H1 (cell line): ENCODE measurements at regions not wholly inside any gene's neighbourhood (a gene's known extent, or its start where the extent isn't known, plus 50 kb on each side); places are given as distances from the start of the nearest gene placed in this dataset.

Experiments
- CTCF ChIA-PET: fragments of 300-600 bp; sonication (Branson Sonifier 250); formaldehyde crosslinking; loops from one replicate; lab custom pipeline; 2021; ENCODE audit not compliant: partially characterized antibody; lab: Charles Lee
- POLR2A ChIA-PET: fragments of 300-600 bp; sonication (Branson Sonifier 250); formaldehyde crosslinking; loops from one replicate; lab custom pipeline; 2021; ENCODE audit warnings: inconsistent platforms; ENCODE audit not compliant: partially characterized antibody; lab: Charles Lee
- DNase-seq, 2 experiments: peaks; one replicate each; pipeline versions ENCODE4 v3.0.0 to v3.0.0-alpha.2; 2010 to 2022; ENCODE audit warnings: low spot score in 2 of 2, low read depth in 1 of 2, mixed read lengths in 1 of 2
- FAIRE-seq: peaks from 2 replicates; lab custom pipeline; 2011; peaks lifted over from hg19 to GRCh38; lab: Jason Lieb, UNC
- H2AFZ ChIP-seq: 2 replicates; pipeline ENCODE4 v1.8.1; 2012; ENCODE audit warnings: low read length, inconsistent platforms
- H2AK5ac ChIP-seq: 2 replicates; pipeline ENCODE4 v1.6.1; 2013; ENCODE audit warnings: low read depth, low read length
- H2BK120ac ChIP-seq: replicated peaks from 2 replicates; pipeline ENCODE3; 2013; ENCODE audit warnings: low read depth, low read length, inconsistent platforms
- H2BK12ac ChIP-seq: 2 replicates; pipeline ENCODE4 v1.6.1; 2013; ENCODE audit warnings: low read depth, low read length
- H2BK15ac ChIP-seq: 2 replicates; pipeline ENCODE4 v1.6.1; 2013; ENCODE audit warnings: low read length
- H2BK20ac ChIP-seq: 2 replicates; pipeline ENCODE4 v1.6.1; 2013; ENCODE audit warnings: low read length
- H2BK5ac ChIP-seq: 2 replicates; pipeline ENCODE4 v1.6.1; 2013; ENCODE audit warnings: low read depth, low read length
- H3K14ac ChIP-seq: 2 replicates; pipeline ENCODE4 v1.6.1; 2013; ENCODE audit warnings: inconsistent platforms; ENCODE audit not compliant: insufficient read length
- H3K18ac ChIP-seq: 2 replicates; pipeline ENCODE4 v1.6.1; 2013; ENCODE audit warnings: low read length; ENCODE audit errors: extremely low read depth
- H3K23ac ChIP-seq: 2 replicates; pipeline ENCODE4 v1.6.1; 2013; ENCODE audit warnings: inconsistent platforms; ENCODE audit not compliant: insufficient read length
- H3K23me2 ChIP-seq: 2 replicates; pipeline ENCODE4 v1.6.1; 2013; ENCODE audit warnings: low read depth, low read length
- H3K27ac ChIP-seq: 2 replicates; pipeline ENCODE4 v1.6.1; 2011; ENCODE audit warnings: low read depth, low read length, inconsistent platforms
- H3K27me3 ChIP-seq, 4 experiments: replicated peaks in 1 of 4; 1 replicate in 1 of 4; 2 replicates in 3 of 4; pipeline versions ENCODE4 v1.6.1 to v1.8.1; 2011 to 2013; ENCODE audit warnings: low read length in 3 of 4, mild to moderate bottlenecking in 3 of 4, inconsistent platforms in 2 of 4, mixed read lengths in 2 of 4, moderate library complexity in 1 of 4; ENCODE audit not compliant: control insufficient read depth in 3 of 4, insufficient read depth in 3 of 4; ENCODE audit errors: extremely low read depth in 1 of 4
- H3K36me3 ChIP-seq, 4 experiments: 2 replicates each; pipeline versions ENCODE4 v1.6.1 to v1.8.1; 2011 to 2013; ENCODE audit warnings: mild to moderate bottlenecking in 4 of 4, low read length in 3 of 4, moderate library complexity in 2 of 4, control low read depth in 1 of 4, inconsistent platforms in 1 of 4; ENCODE audit not compliant: insufficient read depth in 4 of 4, control insufficient read depth in 2 of 4
- H3K4ac ChIP-seq: replicated peaks from 2 replicates; pipeline ENCODE3; 2013; ENCODE audit warnings: low read length, low read depth, mixed read lengths, inconsistent platforms; ENCODE audit not compliant: insufficient read length
- H3K4me1 ChIP-seq, 4 experiments: replicated peaks in 1 of 4; 1 replicate in 1 of 4; 2 replicates in 3 of 4; pipeline versions ENCODE4 v1.6.1 to v1.8.1; 2011 to 2013; ENCODE audit warnings: low read length in 3 of 4, inconsistent platforms in 2 of 4, mixed read lengths in 1 of 4; ENCODE audit not compliant: insufficient read depth in 4 of 4, control insufficient read depth in 3 of 4
- H3K4me2 ChIP-seq, 2 experiments: 2 replicates each; pipeline versions ENCODE4 v1.6.1 to v1.8.1; 2011 to 2013; ENCODE audit warnings: low read depth in 2 of 2, low read length in 2 of 2, control low read depth in 1 of 2, inconsistent platforms in 1 of 2, mild to moderate bottlenecking in 1 of 2; ENCODE audit not compliant: insufficient read depth in 1 of 2
- H3K4me3 ChIP-seq, 4 experiments: fragments of 200-600, 300-600 bp in 1 of 4; sonication (generic), shearing (Covaris generic), sonication (Bioruptor Twin) in 1 of 4; 2 replicates each; pipeline versions ENCODE4 v1.5.1 to v1.8.1; 2011 to 2016; ENCODE audit warnings: low read length in 4 of 4, low read depth in 3 of 4, control low read depth in 2 of 4, inconsistent platforms in 2 of 4, mild to moderate bottlenecking in 2 of 4, mixed read lengths in 1 of 4, moderate library complexity in 1 of 4; ENCODE audit not compliant: insufficient read depth in 2 of 4; ENCODE audit errors: extremely low read depth in 1 of 4
- H3K56ac ChIP-seq: replicated peaks from 2 replicates; pipeline ENCODE3; 2013; ENCODE audit warnings: low read depth, mild to moderate bottlenecking, mixed read lengths, low read length, inconsistent platforms; ENCODE audit not compliant: insufficient read length
- H3K79me1 ChIP-seq: 2 replicates; pipeline ENCODE4 v1.6.1; 2013; ENCODE audit warnings: low read depth, low read length, control low read depth
- H3K79me2 ChIP-seq, 2 experiments: 2 replicates each; pipeline versions ENCODE4 v1.6.1 to v1.8.1; 2012 to 2013; ENCODE audit warnings: low read length in 2 of 2, mild to moderate bottlenecking in 2 of 2, inconsistent platforms in 1 of 2; ENCODE audit not compliant: insufficient read depth in 2 of 2, control insufficient read depth in 1 of 2
- H3K9ac ChIP-seq, 4 experiments: replicated peaks in 1 of 4; 1 replicate in 1 of 4; 2 replicates in 3 of 4; pipeline versions ENCODE4 v1.6.1 to v1.8.1; 2011 to 2013; ENCODE audit warnings: low read depth in 3 of 4, low read length in 3 of 4, control low read depth in 2 of 4, mild to moderate bottlenecking in 2 of 4, moderate library complexity in 2 of 4, inconsistent platforms in 1 of 4; ENCODE audit errors: extremely low read depth in 1 of 4
- H3K9me3 ChIP-seq, 2 experiments: 2 replicates each; pipeline versions ENCODE4 v1.6.1 to v1.8.1; 2012 to 2013; ENCODE audit warnings: mild to moderate bottlenecking in 2 of 2, moderate library complexity in 2 of 2, control low read depth in 1 of 2, inconsistent platforms in 1 of 2, low read depth in 1 of 2, low read length in 1 of 2, mixed read lengths in 1 of 2; ENCODE audit not compliant: insufficient read depth in 2 of 2
- H4K20me1 ChIP-seq, 2 experiments: replicated peaks in 1 of 2; 2 replicates each; pipeline versions ENCODE3 to v1.8.1; 2011 to 2013; ENCODE audit warnings: inconsistent platforms in 2 of 2, low read length in 2 of 2, mild to moderate bottlenecking in 1 of 2; ENCODE audit not compliant: insufficient read depth in 2 of 2, control insufficient read depth in 1 of 2
- H4K5ac ChIP-seq: 2 replicates; pipeline ENCODE4 v1.6.1; 2013; ENCODE audit warnings: low read length, low read depth, mixed read lengths, inconsistent platforms; ENCODE audit not compliant: insufficient read length
- H4K8ac ChIP-seq: 2 replicates; pipeline ENCODE4 v1.8.0; 2013; ENCODE audit warnings: mild to moderate bottlenecking, moderate library complexity, low read length, inconsistent platforms; ENCODE audit not compliant: insufficient read depth; ENCODE audit errors: extremely low read depth
- H4K91ac ChIP-seq: replicated peaks from 2 replicates; pipeline ENCODE3; 2013; ENCODE audit warnings: low read length, mixed read lengths, inconsistent platforms; ENCODE audit not compliant: insufficient read length
- CBX8 ChIP-seq: fragments of 300-800, 300-1000 bp; sonication (generic); IDR thresholded peaks from 2 replicates; pipeline ENCODE4 v1.7.1; 2016; ENCODE audit warnings: low read depth, low read length, borderline replicate concordance
- CTCF ChIP-seq, 3 experiments: IDR thresholded peaks; 1 replicate in 2 of 3; 2 replicates in 1 of 3; pipeline versions ENCODE4 v1.5.1 to v1.6.1; 2011; ENCODE audit warnings: low read length in 3 of 3, mild to moderate bottlenecking in 3 of 3, inconsistent platforms in 2 of 3, low read depth in 1 of 3, moderate library complexity in 1 of 3; ENCODE audit not compliant: insufficient read depth in 1 of 3; ENCODE audit errors: control extremely low read depth in 1 of 3
- GABPA ChIP-seq: IDR thresholded peaks from 2 replicates; pipeline ENCODE4 v1.6.1; 2011; ENCODE audit warnings: mild to moderate bottlenecking, low read length, moderate library complexity, borderline replicate concordance; ENCODE audit not compliant: insufficient read depth
- NRF1 ChIP-seq: IDR thresholded peaks from 2 replicates; pipeline ENCODE4 v1.6.1; 2011; ENCODE audit warnings: mild to moderate bottlenecking, low read depth, low read length, improper control_type of control experiment
- RFX5 ChIP-seq: IDR thresholded peaks from 2 replicates; pipeline ENCODE4 v1.6.1; 2011; ENCODE audit warnings: low read depth, low read length, improper control_type of control experiment, borderline replicate concordance
- SP4 ChIP-seq: IDR thresholded peaks from 2 replicates; pipeline ENCODE4 v1.6.1; 2012; ENCODE audit warnings: low read length, inconsistent platforms
- SUZ12 ChIP-seq: fragments of 200-600 bp; sonication (generic); IDR thresholded peaks from 2 replicates; pipeline ENCODE4 v1.6.1; 2012; ENCODE audit warnings: mild to moderate bottlenecking, inconsistent platforms, low read length, moderate library complexity, mixed read lengths
- WGBS, 2 experiments: shearing (Covaris generic) in 1 of 2; methylation state at CpG; one replicate each; pipeline versions ENCODE4 v1.1.6 to v1.1.7; 2013 to 2015; ENCODE audit warnings: low lambda C conversion rate in 2 of 2, mixed read lengths in 2 of 2, inconsistent platforms in 1 of 2, low coverage in 1 of 2, missing lambda C conversion rate in 1 of 2; ENCODE audit not compliant: insufficient replicate concordance in 2 of 2, insufficient coverage in 1 of 2, insufficient read length in 1 of 2; ENCODE audit errors: extremely low coverage in 1 of 2, missing lambda C conversion rate in 1 of 2; 5-methylcytosine and 5-hydroxymethylcytosine counted together
- TF ChIP-seq, protein P1 (sequence below): IDR thresholded peaks from 2 replicates; pipeline ENCODE4 v1.6.1; 2011; ENCODE audit warnings: low read length, improper control_type of control experiment

DNA sequence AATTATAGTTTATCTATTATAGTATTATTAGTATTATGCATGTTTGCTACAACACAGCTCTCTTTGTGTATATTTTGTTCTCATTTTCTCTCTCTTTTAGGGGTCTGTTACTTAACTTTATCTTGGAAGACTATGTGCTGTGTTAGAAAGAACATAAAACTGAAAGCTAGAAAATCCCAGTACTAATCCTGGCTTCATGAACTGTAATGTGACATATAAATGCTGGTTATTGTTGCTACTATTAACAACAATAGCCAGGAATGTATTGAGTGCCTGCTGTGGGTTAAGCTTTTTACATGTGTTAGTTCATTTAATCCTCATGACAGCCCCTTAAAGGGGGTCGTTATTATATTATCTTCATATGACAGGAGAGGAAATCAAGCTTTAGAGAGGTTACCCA is 170.0 kb upstream of the DTNBP1 start (continued):
- no peak for TF ChIP-seq RFX5

DNA sequence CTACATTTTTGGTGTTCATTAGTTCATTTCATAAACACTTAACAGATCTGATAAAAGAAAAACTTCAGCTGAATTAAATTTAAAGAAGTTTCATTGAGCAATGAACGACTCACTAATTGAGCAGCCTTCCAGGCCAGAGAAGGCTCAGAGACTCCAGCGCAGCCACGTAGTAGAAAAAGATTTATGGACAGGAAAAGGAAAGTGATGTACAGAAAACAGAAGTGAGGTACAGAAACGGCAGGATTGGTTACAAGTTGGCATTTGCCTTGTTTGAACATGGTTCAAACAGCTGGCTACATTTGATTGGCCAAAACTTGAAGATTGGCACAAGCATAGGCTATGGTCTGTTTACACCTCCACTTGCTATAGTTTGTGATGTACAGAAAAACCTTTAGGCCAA is 166.3 kb upstream of the DTNBP1 start:
- Histone ChIP-seq H4K8ac (no peak overlapping the region), H4K20me1 (no peaks in the 10 kb centered on the region), H2BK5ac (no peak overlapping the region), H4K5ac (no peak overlapping the region), H2BK20ac (no peak overlapping the region), H3K23ac (no peak overlapping the region), H3K79me2 (no peaks in the 10 kb centered on the region), H3K4me1 (no peaks in the 10 kb centered on the region), H3K4me2 (no peak overlapping the region), H2BK12ac (no peak overlapping the region), H3K4ac (no peak overlapping the region), H3K9me3 (no peaks in the 10 kb centered on the region), H2BK120ac (no peak overlapping the region), H3K4me3 (no peak overlapping the region), H3K79me1 (no peaks in the 10 kb centered on the region), H3K56ac (no peak overlapping the region), H2AFZ (no peak overlapping the region), H4K91ac (no peak overlapping the region), H3K27ac (no peak overlapping the region), H3K36me3 (no peaks in the 10 kb centered on the region), H2BK15ac (no peak overlapping the region), H3K23me2 (no peaks in the 10 kb centered on the region), H3K9ac (no peak overlapping the region), H3K18ac (no peak overlapping the region), H3K27me3 (no peaks in the 10 kb centered on the region), H3K14ac (no peak overlapping the region), H2AK5ac (no peak overlapping the region)
- FAIRE-seq (no peak), DNase-seq (no peak)
- POLR2A ChIA-PET, result interaction anchor here (1.6 kb wide), 1 partner anchor 303 kb away, joined by 3 read pairs; no protein-coding TSS in a partner anchor
- CTCF ChIA-PET, result interaction anchor here (1.1 kb wide), 3 partner anchors 9 to 354 kb away, joined by 3 read pairs; no protein-coding TSS in a partner anchor
- 82% methylated on average over 4 of the region's 4 CpGs; no CpG with 5 or more reads in 1 of the 2 experiments for WGBS, 2 experiments
- TF ChIP-seq CTCF (IDR thresholded peaks at IDR 0.05; ENCODE audit: control extremely low read depth in 1 of 3, insufficient read depth in 1 of 3, low read depth in 1 of 3, low read length in 3 of 3), result no peak
- no peak for TF ChIP-seq NRF1
- no peak for TF ChIP-seq SUZ12
- no peak for TF ChIP-seq CBX8
- TF ChIP-seq GABPA, result no peak
- TF ChIP-seq, protein P1, sequence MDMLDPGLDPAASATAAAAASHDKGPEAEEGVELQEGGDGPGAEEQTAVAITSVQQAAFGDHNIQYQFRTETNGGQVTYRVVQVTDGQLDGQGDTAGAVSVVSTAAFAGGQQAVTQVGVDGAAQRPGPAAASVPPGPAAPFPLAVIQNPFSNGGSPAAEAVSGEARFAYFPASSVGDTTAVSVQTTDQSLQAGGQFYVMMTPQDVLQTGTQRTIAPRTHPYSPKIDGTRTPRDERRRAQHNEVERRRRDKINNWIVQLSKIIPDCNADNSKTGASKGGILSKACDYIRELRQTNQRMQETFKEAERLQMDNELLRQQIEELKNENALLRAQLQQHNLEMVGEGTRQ, result no peak
- TF ChIP-seq SP4, result no peak
